HG02973 (cell line): ENCODE measurements at regions not wholly inside any gene's neighbourhood (a gene's known extent, or its start where the extent isn't known, plus 50 kb on each side); places are given as distances from the start of the nearest gene placed in this dataset.
A peak's percentile ranks its signal among the peaks of the same experiment; 100 is the strongest.

ENCODE experiments used
- ATAC-seq: cut with Tn5 transposase; IDR thresholded peaks from one replicate; pipeline ENCODE4 v1.9.1; 2021; ENCODE audit warnings: moderate library complexity; ENCODE audit not compliant: unreplicated experiment

- no peak for ATAC-seq
Observed at GRCh38 chr13:30844548-30845296, 61.3 kb upstream of the MEDAG start.

GRCh38 chr13:30845297-30846214 lies 60.5 kb upstream of the MEDAG start:
- ATAC-seq, result no peak

- ATAC-seq, result no peak
Observed at GRCh38 chr13:30846311-30846710, 59.8 kb upstream of the MEDAG start.

GRCh38 chr13:30846866-30847265 lies 59.2 kb upstream of the MEDAG start:
- ATAC-seq, result no peak

GRCh38 chr13:30847650-30848307 lies 58.3 kb upstream of the MEDAG start:
- no peak for ATAC-seq

GRCh38 chr13:30848332-30849027 lies 57.6 kb upstream of the MEDAG start:
- no peak for ATAC-seq

GRCh38 chr13:30849611-30850010 lies 56.5 kb upstream of the MEDAG start:
- ATAC-seq, result no peak

GRCh38 chr13:30850204-30850866 lies 55.7 kb upstream of the MEDAG start:
- ATAC-seq, result no peak

GRCh38 chr13:30850867-30851211 lies 55.2 kb upstream of the MEDAG start:
- ATAC-seq, result no peak

GRCh38 chr13:30851697-30852096 lies 54.4 kb upstream of the MEDAG start:
- ATAC-seq, result peak; percentile 59

GRCh38 chr13:30855569-30855968 lies 50.5 kb upstream of the MEDAG start:
- no peak for ATAC-seq

GRCh38 chr13:30856005-30856790 lies 49.9 kb upstream of the MEDAG start:
- ATAC-seq, result no peak
